GM23338 (cell line): ENCODE measurements at regions not wholly inside any gene's neighbourhood (a gene's known extent, or its start where the extent isn't known, plus 50 kb on each side); places are given as distances from the start of the nearest gene placed in this dataset.

Experiments used
- ATAC-seq: fragments of 200-7000 bp; cut with Tn5 transposase; 3 replicates; pipeline ENCODE4 v1.9.1; 2020
- DNase-seq: peaks from one replicate; pipeline ENCODE4 v3.0.0-alpha.2; 2015; ENCODE audit warnings: low spot score
- H2AFZ ChIP-seq: fragments of 200-600 bp; sonication (generic); 2 replicates; pipeline ENCODE4 v1.8.0; 2016; ENCODE audit warnings: antibody characterized with exemption, mild to moderate bottlenecking, moderate library complexity
- H3F3A ChIP-seq: fragments of 200-600 bp; sonication (generic); replicated peaks from 2 replicates; pipeline ENCODE4 v1.8.0; 2017; ENCODE audit warnings: antibody characterized with exemption, mixed run types, low read depth
- H3K27ac ChIP-seq: fragments of 200-600 bp; sonication (generic); 2 replicates; pipeline ENCODE4 v1.6.1; 2016; ENCODE audit warnings: low read depth
- H3K27me3 ChIP-seq: fragments of 200-600 bp; sonication (generic); 2 replicates; pipeline ENCODE4 v1.8.0; 2016; ENCODE audit warnings: mild to moderate bottlenecking, mixed run types, moderate library complexity; ENCODE audit not compliant: insufficient read depth
- H3K36me3 ChIP-seq: fragments of 200-600 bp; sonication (generic); 2 replicates; pipeline ENCODE4 v1.8.0; 2016; ENCODE audit warnings: mild to moderate bottlenecking; ENCODE audit not compliant: insufficient read depth
- H3K4me1 ChIP-seq: fragments of 200-600 bp; sonication (generic); 2 replicates; pipeline ENCODE4 v1.8.0; 2016; ENCODE audit warnings: mild to moderate bottlenecking, moderate library complexity; ENCODE audit not compliant: insufficient read depth
- H3K4me2 ChIP-seq: fragments of 200-600 bp; sonication (generic); 2 replicates; pipeline ENCODE4 v1.7.1; 2017; ENCODE audit warnings: mixed run types
- H3K4me3 ChIP-seq: fragments of 200-600 bp; sonication (generic); 2 replicates; pipeline ENCODE4 v1.6.1; 2016; ENCODE audit warnings: mixed run types
- H3K79me2 ChIP-seq: fragments of 200-600 bp; sonication (generic); replicated peaks from 2 replicates; pipeline ENCODE4 v1.8.0; 2017; ENCODE audit warnings: mild to moderate bottlenecking; ENCODE audit not compliant: insufficient read depth
- H3K9me2 ChIP-seq: fragments of 200-600 bp; sonication (generic); 2 replicates; pipeline ENCODE4 v1.8.0; 2017; ENCODE audit not compliant: insufficient read depth
- H4K20me1 ChIP-seq: fragments of 200-600 bp; sonication (generic); replicated peaks from 2 replicates; pipeline ENCODE4 v1.8.0; 2017; ENCODE audit warnings: mild to moderate bottlenecking; ENCODE audit not compliant: insufficient read depth
- H3K27ac Mint-ChIP-seq: 2 replicates; pipeline ENCODE4 v1.8.0; 2020; ENCODE audit warnings: inconsistent platforms, mild to moderate bottlenecking, moderate library complexity, mixed read lengths
- H3K27me3 Mint-ChIP-seq: 3 replicates; pipeline ENCODE4 v1.8.0; 2022; ENCODE audit warnings: low read depth, mild to moderate bottlenecking, moderate library complexity, mixed read lengths, inconsistent platforms; ENCODE audit not compliant: insufficient read depth, poor library complexity
- H3K36me3 Mint-ChIP-seq: 3 replicates; pipeline ENCODE4 v1.8.0; 2021; ENCODE audit warnings: low read depth, mild to moderate bottlenecking, inconsistent platforms, moderate library complexity, mixed read lengths
- H3K4me1 Mint-ChIP-seq: 3 replicates; pipeline ENCODE4 v1.8.0; 2020; ENCODE audit warnings: mild to moderate bottlenecking, inconsistent platforms, mixed read lengths
- H3K4me3 Mint-ChIP-seq: 3 replicates; pipeline ENCODE4 v1.8.0; 2021; ENCODE audit warnings: moderate library complexity, mild to moderate bottlenecking, inconsistent platforms, mixed read lengths
- H3K9me3 Mint-ChIP-seq: 3 replicates; pipeline ENCODE4 v1.8.0; 2020; ENCODE audit warnings: moderate library complexity, mild to moderate bottlenecking, inconsistent platforms, mixed read lengths
- CREB1 ChIP-seq: fragments of 250-450 bp; sonication (Bioruptor Pico); IDR thresholded peaks from 2 replicates; pipeline ENCODE4 v1.5.0; 2020; ENCODE audit warnings: low read depth, mild to moderate bottlenecking, moderate library complexity
- NANOG ChIP-seq: IDR thresholded peaks from 2 replicates; pipeline ENCODE4 v1.6.1; 2016; ENCODE audit warnings: antibody characterized with exemption, borderline replicate concordance
- TF ChIP-seq, protein P1 (sequence below): fragments of 250-450 bp; sonication (Bioruptor Pico); IDR thresholded peaks from 2 replicates; pipeline ENCODE4 v1.5.0; 2020; ENCODE audit warnings: mild to moderate bottlenecking, moderate library complexity
- TF ChIP-seq, protein P2 (sequence below), 2 experiments: fragments of 200-600 bp in 1 of 2; sonication (generic) in 1 of 2; conservative IDR thresholded peaks; 2 replicates each; pipeline versions ENCODE4 v1.5.1 to v1.6.1; 2016 to 2017; ENCODE audit warnings: antibody characterized with exemption in 2 of 2, low read depth in 2 of 2, mild to moderate bottlenecking in 2 of 2, moderate library complexity in 1 of 2

DNA sequence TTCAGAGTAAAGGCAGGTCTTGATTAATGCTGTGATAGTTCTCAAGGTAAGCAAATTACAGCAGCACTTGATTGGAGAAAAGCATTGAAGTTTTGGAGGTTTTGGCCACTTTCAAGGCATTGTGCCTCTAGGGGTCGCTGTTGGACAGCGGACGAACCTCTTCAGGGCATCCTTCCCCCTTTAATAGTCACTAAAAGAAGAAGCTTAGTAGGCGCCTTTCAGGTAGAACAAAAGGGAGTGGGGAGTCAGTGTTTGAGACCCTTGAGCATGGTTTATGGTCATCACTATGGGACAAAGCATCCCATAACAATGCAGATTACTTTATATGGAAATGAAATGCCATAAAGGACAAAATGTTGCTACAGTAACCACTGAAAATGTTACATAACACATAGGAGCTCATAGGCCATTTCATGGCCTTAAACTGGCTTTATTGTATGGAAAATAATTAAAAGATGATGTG, 199.5 kb upstream of the DCN start:
- H3F3A ChIP-seq, result no peaks in the 10 kb centered on the region
- TF ChIP-seq, protein P1, sequence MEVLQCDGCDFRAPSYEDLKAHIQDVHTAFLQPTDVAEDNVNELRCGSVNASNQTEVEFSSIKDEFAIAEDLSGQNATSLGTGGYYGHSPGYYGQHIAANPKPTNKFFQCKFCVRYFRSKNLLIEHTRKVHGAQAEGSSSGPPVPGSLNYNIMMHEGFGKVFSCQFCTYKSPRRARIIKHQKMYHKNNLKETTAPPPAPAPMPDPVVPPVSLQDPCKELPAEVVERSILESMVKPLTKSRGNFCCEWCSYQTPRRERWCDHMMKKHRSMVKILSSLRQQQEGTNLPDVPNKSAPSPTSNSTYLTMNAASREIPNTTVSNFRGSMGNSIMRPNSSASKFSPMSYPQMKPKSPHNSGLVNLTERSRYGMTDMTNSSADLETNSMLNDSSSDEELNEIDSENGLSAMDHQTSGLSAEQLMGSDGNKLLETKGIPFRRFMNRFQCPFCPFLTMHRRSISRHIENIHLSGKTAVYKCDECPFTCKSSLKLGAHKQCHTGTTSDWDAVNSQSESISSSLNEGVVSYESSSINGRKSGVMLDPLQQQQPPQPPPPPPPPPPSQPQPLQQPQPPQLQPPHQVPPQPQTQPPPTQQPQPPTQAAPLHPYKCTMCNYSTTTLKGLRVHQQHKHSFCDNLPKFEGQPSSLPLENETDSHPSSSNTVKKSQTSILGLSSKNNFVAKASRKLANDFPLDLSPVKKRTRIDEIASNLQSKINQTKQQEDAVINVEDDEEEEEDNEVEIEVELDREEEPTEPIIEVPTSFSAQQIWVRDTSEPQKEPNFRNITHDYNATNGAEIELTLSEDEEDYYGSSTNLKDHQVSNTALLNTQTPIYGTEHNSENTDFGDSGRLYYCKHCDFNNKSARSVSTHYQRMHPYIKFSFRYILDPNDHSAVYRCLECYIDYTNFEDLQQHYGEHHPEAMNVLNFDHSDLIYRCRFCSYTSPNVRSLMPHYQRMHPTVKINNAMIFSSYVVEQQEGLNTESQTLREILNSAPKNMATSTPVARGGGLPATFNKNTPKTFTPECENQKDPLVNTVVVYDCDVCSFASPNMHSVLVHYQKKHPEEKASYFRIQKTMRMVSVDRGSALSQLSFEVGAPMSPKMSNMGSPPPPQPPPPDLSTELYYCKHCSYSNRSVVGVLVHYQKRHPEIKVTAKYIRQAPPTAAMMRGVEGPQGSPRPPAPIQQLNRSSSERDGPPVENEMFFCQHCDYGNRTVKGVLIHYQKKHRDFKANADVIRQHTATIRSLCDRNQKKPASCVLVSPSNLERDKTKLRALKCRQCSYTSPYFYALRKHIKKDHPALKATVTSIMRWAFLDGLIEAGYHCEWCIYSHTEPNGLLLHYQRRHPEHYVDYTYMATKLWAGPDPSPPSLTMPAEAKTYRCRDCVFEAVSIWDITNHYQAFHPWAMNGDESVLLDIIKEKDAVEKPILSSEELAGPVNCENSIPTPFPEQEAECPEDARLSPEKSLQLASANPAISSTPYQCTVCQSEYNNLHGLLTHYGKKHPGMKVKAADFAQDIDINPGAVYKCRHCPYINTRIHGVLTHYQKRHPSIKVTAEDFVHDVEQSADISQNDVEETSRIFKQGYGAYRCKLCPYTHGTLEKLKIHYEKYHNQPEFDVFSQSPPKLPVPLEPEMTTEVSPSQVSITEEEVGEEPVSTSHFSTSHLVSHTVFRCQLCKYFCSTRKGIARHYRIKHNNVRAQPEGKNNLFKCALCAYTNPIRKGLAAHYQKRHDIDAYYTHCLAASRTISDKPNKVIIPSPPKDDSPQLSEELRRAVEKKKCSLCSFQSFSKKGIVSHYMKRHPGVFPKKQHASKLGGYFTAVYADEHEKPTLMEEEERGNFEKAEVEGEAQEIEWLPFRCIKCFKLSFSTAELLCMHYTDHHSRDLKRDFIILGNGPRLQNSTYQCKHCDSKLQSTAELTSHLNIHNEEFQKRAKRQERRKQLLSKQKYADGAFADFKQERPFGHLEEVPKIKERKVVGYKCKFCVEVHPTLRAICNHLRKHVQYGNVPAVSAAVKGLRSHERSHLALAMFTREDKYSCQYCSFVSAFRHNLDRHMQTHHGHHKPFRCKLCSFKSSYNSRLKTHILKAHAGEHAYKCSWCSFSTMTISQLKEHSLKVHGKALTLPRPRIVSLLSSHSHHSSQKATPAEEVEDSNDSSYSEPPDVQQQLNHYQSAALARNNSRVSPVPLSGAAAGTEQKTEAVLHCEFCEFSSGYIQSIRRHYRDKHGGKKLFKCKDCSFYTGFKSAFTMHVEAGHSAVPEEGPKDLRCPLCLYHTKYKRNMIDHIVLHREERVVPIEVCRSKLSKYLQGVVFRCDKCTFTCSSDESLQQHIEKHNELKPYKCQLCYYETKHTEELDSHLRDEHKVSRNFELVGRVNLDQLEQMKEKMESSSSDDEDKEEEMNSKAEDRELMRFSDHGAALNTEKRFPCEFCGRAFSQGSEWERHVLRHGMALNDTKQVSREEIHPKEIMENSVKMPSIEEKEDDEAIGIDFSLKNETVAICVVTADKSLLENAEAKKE, result no peak
- 0 out of 2 replicates have a peak, but pooled peaks have one; percentile 14 for TF ChIP-seq NANOG
- peak; percentile 68 for TF ChIP-seq CREB1 (CRISPR knock-in tag)
- TF ChIP-seq, protein P2, sequence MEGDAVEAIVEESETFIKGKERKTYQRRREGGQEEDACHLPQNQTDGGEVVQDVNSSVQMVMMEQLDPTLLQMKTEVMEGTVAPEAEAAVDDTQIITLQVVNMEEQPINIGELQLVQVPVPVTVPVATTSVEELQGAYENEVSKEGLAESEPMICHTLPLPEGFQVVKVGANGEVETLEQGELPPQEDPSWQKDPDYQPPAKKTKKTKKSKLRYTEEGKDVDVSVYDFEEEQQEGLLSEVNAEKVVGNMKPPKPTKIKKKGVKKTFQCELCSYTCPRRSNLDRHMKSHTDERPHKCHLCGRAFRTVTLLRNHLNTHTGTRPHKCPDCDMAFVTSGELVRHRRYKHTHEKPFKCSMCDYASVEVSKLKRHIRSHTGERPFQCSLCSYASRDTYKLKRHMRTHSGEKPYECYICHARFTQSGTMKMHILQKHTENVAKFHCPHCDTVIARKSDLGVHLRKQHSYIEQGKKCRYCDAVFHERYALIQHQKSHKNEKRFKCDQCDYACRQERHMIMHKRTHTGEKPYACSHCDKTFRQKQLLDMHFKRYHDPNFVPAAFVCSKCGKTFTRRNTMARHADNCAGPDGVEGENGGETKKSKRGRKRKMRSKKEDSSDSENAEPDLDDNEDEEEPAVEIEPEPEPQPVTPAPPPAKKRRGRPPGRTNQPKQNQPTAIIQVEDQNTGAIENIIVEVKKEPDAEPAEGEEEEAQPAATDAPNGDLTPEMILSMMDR (conservative IDR thresholded peaks at IDR 0.05; ENCODE audit: low read depth in 2 of 2), result peak; percentile 93 to 98
- peak overlapping the region; percentile 93 for H3K27ac ChIP-seq
- H3K36me3 Mint-ChIP-seq, result no peaks in the 10 kb centered on the region
- ATAC-seq, result peak; percentile 89
- H3K9me2 ChIP-seq, result no peaks in the 10 kb centered on the region
- H3K9me3 Mint-ChIP-seq, result no peaks in the 10 kb centered on the region
- peaks cover 33% of the 10 kb centered on the region for H3K4me1 Mint-ChIP-seq
- peak overlapping the region; percentile 99 for H3K27ac Mint-ChIP-seq
- H3K36me3 ChIP-seq, result no peaks in the 10 kb centered on the region
- DNase-seq, result peak; percentile 94
- no peaks in the 10 kb centered on the region for H4K20me1 ChIP-seq
- H3K4me3 Mint-ChIP-seq, result peak overlapping the region; percentile 77
- H3K4me3 ChIP-seq, result peak overlapping the region; percentile 46
- H3K27me3 ChIP-seq, result no peaks in the 10 kb centered on the region
- H3K4me2 ChIP-seq, result peak overlapping the region; percentile 70
- H3K79me2 ChIP-seq, result no peaks in the 10 kb centered on the region
- H3K4me1 ChIP-seq, result peaks cover 23% of the 10 kb centered on the region
- H2AFZ ChIP-seq, result no peak overlapping the region
- H3K27me3 Mint-ChIP-seq, result peaks cover 2% of the 10 kb centered on the region
